Epithelial cell of esophagus (primary cell): ENCODE measurements at regions not wholly inside any gene's neighbourhood (a gene's known extent, or its start where the extent isn't known, plus 50 kb on each side); places are given as distances from the start of the nearest gene placed in this dataset.

ENCODE experiments used
- DNase-seq: peaks from one replicate; pipeline ENCODE4 v3.0.0; 2010; ENCODE audit warnings: low read depth
- H3K4me3 ChIP-seq: 2 replicates; pipeline ENCODE4 v1.5.1; 2011; ENCODE audit warnings: mild to moderate bottlenecking, low read length, control low read depth
- TF ChIP-seq, protein P1 (sequence below): IDR thresholded peaks from 2 replicates; pipeline ENCODE4 v1.5.1; 2011; ENCODE audit warnings: low read depth, mild to moderate bottlenecking, low read length, control low read depth, inconsistent platforms; ENCODE audit not compliant: insufficient read depth; ENCODE audit errors: missing control alignments

DNA sequence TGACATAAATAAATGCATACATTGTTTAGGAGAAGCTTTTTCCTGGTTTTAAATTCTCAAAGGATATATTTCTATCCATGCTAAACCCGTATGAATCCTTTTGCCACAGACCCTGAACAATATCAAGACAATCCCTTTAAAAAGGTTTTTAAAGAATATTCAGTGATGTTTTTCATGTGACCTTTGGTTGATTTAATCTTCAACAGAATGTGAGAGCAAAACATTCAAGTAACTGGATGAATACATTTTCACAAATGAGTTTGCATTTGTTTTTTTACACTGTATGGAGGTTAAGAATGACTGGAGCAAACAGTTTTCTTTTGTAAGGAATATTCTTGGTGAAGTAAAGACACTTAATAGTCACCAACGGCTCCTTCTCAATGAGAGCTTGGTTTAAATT lies 139.4 kb upstream of the CWC22 start:
- no peak for DNase-seq
- no peak overlapping the region for H3K4me3 ChIP-seq
- TF ChIP-seq, protein P1, sequence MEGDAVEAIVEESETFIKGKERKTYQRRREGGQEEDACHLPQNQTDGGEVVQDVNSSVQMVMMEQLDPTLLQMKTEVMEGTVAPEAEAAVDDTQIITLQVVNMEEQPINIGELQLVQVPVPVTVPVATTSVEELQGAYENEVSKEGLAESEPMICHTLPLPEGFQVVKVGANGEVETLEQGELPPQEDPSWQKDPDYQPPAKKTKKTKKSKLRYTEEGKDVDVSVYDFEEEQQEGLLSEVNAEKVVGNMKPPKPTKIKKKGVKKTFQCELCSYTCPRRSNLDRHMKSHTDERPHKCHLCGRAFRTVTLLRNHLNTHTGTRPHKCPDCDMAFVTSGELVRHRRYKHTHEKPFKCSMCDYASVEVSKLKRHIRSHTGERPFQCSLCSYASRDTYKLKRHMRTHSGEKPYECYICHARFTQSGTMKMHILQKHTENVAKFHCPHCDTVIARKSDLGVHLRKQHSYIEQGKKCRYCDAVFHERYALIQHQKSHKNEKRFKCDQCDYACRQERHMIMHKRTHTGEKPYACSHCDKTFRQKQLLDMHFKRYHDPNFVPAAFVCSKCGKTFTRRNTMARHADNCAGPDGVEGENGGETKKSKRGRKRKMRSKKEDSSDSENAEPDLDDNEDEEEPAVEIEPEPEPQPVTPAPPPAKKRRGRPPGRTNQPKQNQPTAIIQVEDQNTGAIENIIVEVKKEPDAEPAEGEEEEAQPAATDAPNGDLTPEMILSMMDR = no peak

DNA sequence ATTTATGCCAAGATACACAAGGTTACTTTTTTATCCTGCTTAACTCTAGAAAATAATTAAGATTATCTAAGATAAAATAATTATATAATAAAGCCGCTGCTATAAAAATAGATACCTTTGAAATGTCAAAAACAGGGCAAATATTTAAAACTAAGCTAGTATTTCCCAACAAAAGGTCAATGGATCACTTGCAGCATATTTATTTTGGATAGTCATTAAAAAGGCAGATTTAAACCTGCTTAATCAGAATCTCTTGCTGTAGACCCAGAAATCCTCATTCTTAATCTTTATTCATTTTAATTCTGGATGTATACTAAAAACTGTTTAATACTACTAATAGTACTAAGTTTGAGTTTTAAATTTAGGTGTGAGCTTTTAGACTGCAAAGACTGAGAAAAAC lies 139.0 kb upstream of the CWC22 start:
- TF ChIP-seq, protein P1 = no peak
- H3K4me3 ChIP-seq = no peak overlapping the region
- no peak for DNase-seq

- TF ChIP-seq, protein P1 = no peak
- no peak for DNase-seq
Measured at GRCh38 chr2:180145163-180145562, 138.1 kb upstream of the CWC22 start.

DNA sequence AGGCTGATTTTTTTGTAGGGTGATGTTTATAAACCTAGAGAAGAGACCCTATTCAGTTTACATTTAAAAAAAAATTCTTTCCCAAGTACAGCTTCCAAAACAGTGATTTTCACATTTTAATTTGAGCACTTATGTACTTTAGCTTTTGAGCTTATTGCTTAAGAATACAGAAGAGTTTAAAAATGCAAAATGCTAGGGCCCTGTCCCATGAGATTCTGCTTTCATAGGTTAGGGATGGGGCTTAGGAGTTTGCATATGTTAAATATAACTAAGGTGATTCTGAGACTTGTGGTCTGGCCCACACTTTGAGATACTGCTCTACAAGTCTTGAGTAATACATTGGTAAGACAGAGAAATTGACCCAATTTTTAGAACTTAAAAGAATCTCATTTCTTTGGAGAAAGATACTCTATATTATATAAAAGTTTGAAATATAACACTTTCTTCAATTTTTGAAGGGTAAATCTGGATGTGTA lies 137.3 kb upstream of the CWC22 start:
- H3K4me3 ChIP-seq = no peak overlapping the region
- DNase-seq = no peak
- TF ChIP-seq, protein P1 = no peak

More at GRCh38 chr2:180145163-180145562, 138.1 kb upstream of the CWC22 start:
- no peak overlapping the region for H3K4me3 ChIP-seq

DNA sequence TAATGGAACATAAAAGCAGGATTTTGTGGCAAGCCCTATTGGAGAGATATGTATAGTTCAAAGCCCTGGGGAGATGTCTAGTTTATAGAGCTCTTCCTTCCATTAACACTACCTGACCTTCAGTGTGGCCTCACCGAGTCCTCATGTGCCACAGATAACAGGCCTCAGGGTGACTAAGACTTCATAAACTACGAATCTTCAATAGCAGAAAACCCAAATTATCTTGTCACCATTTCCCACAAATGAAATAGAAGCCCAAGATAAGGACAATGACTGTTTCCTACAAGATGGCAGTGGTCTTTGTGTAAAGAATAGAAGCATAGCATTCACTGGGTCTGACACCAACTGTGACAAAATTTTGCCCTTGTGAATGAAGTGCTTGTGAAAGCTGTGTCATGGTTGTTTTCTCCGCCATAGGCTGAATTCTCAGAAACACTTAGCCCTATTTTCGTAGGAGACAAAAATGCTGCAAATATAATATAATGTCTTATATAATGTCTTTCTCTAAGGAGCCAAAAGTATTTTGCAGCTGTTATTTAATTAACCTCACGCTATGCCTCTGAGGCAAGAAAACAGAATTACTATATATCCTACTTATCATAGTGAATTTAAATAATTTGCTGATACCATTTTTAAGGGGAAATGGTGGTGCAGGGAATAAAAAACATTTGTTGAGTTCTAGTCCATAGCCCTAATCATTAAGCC lies 136.7 kb upstream of the CWC22 start:
- TF ChIP-seq, protein P1 = no peak
- no peak for DNase-seq
- no peak overlapping the region for H3K4me3 ChIP-seq

DNA sequence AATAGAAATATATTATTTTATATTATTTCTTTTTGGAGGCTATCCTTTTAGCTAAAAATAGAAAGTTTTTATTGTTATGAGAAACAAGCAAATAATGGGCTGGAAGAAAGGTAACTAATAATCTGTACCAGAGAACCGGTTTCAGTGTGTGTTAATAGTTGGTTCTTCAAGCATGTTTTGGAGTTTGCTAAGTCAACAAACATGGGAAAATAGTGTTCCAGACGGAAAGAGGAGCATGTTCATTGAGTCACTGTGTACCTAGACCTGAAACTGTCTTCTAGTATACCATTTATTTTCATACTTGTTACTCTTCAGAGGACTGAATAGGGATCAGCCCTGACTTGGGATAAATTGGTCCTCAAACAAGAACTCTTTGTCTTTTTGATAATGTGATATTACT lies 134.5 kb upstream of the CWC22 start:
- TF ChIP-seq, protein P1 = no peak
- H3K4me3 ChIP-seq = no peak overlapping the region

DNA sequence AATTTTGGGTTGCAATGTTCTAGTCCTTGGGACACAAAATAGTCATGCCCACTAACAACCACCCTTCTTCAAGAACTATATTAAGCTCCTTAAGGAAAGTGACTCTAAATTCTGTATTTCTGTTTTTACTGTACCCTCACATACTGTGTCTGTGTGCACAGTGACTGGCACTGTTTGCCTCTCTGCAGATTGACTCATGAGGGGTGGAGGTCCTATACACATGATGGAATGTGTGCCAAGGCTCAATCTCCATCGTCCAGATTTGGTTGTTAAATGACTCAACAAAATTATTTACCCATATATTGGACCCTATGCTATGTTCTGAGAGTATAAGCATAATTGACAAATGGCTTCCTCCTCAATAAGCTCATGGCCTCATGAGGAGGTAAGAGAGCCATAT lies 126.6 kb upstream of the CWC22 start:
- no peak overlapping the region for H3K4me3 ChIP-seq
- DNase-seq = peak; percentile 33
- TF ChIP-seq, protein P1 = no peak

More for the DNA sequence above, 134.5 kb upstream of the CWC22 start:
- peak; percentile 26 for DNase-seq
